ENCODE measurements at regions not wholly inside any gene's neighbourhood (a gene's known extent, or its start where the extent isn't known, plus 50 kb on each side); places are given as distances from the start of the nearest gene placed in this dataset.

GRCh38 chr12:4153343-4153892, 120.1 kb upstream of the CCND2 start:
- TF ChIP-seq POLR2A (IDR thresholded peaks at IDR 0.05): no peak
- TF ChIP-seq, protein P1, sequence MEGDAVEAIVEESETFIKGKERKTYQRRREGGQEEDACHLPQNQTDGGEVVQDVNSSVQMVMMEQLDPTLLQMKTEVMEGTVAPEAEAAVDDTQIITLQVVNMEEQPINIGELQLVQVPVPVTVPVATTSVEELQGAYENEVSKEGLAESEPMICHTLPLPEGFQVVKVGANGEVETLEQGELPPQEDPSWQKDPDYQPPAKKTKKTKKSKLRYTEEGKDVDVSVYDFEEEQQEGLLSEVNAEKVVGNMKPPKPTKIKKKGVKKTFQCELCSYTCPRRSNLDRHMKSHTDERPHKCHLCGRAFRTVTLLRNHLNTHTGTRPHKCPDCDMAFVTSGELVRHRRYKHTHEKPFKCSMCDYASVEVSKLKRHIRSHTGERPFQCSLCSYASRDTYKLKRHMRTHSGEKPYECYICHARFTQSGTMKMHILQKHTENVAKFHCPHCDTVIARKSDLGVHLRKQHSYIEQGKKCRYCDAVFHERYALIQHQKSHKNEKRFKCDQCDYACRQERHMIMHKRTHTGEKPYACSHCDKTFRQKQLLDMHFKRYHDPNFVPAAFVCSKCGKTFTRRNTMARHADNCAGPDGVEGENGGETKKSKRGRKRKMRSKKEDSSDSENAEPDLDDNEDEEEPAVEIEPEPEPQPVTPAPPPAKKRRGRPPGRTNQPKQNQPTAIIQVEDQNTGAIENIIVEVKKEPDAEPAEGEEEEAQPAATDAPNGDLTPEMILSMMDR (IDR thresholded peaks at IDR 0.05): no peak

Data from uterus (tissue), 2 donors.